Activated T-helper 17 cell treated with anti-CD3 and anti-CD28 coated beads, Interleukin-2, amount 50 U/mL, for 72 hours (primary cell): ENCODE measurements at regions not wholly inside any gene's neighbourhood (a gene's known extent, or its start where the extent isn't known, plus 50 kb on each side); places are given as distances from the start of the nearest gene placed in this dataset.

ENCODE experiments used
- ATAC-seq: fragments of 150-1000 bp; cut with Tn5 transposase; replicated peaks from 2 replicates; pipeline ENCODE4 v1.10.0; 2021; ENCODE audit warnings: mild to moderate bottlenecking, moderate library complexity
- H3K27ac Mint-ChIP-seq: one replicate; pipeline ENCODE4 v1.8.0; 2022; ENCODE audit warnings: mixed read lengths
- H3K27me3 Mint-ChIP-seq: one replicate; pipeline ENCODE4 v1.8.0; 2022; ENCODE audit warnings: mixed read lengths
- H3K36me3 Mint-ChIP-seq: one replicate; pipeline ENCODE4 v1.8.0; 2022; ENCODE audit warnings: low read depth, mild to moderate bottlenecking, mixed read lengths
- H3K4me1 Mint-ChIP-seq: one replicate; pipeline ENCODE4 v1.8.0; 2022; ENCODE audit warnings: mixed read lengths
- H3K4me3 Mint-ChIP-seq: one replicate; pipeline ENCODE4 v1.8.0; 2022; ENCODE audit warnings: mild to moderate bottlenecking, mixed read lengths
- H3K9me3 Mint-ChIP-seq: one replicate; pipeline ENCODE4 v1.8.0; 2022; ENCODE audit warnings: mixed read lengths

DNA sequence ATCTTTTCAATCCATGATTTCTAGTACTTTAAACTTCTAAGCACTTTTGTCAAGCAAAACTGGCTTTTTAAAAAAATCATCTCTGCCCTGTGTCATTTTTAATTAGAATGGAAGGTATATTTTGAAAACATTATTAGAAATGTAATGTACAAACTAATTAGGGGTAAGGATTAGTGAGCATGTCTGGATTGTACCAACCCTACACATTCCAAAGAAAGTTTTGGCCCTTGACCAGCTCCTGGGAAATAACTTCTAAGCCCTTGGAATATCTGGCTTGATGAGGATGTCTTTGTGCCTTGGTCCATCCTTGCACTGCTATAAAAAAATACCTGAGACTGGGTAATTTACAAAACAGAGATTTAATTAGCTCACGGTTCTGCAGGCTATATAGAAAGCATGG lies 876.5 kb downstream of the RAPGEF2 start:
- Mint-ChIP-seq H3K27me3 (no peaks in the 10 kb centered on the region), H3K4me1 (no peaks in the 10 kb centered on the region), H3K9me3 (no peaks in the 10 kb centered on the region), H3K27ac (no peak overlapping the region), H3K4me3 (no peak overlapping the region), H3K36me3 (no peaks in the 10 kb centered on the region)
- ATAC-seq: no peak

DNA sequence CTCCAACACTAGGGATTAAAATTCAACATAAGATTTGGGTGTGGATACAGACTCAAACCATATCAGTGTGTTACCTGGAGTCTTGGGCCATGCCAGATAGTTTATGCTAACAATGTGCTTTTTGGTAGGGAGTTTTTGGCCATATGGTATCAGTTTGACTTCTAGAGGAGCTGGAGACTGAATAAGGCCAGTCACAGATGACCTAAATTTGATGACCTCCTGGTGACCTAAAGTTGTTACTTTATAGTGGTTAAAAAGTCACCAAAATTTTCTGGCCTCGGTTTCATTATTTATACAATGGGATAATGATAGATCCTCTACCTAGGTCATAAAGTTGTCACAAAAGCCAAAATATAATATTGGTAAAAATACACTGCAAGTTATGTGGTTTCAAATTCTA lies 877.1 kb downstream of the RAPGEF2 start:
- Mint-ChIP-seq H3K4me3 (no peak overlapping the region), H3K4me1 (no peaks in the 10 kb centered on the region), H3K27ac (no peak overlapping the region), H3K9me3 (no peaks in the 10 kb centered on the region), H3K27me3 (no peaks in the 10 kb centered on the region), H3K36me3 (no peaks in the 10 kb centered on the region)
- ATAC-seq: no peak

DNA sequence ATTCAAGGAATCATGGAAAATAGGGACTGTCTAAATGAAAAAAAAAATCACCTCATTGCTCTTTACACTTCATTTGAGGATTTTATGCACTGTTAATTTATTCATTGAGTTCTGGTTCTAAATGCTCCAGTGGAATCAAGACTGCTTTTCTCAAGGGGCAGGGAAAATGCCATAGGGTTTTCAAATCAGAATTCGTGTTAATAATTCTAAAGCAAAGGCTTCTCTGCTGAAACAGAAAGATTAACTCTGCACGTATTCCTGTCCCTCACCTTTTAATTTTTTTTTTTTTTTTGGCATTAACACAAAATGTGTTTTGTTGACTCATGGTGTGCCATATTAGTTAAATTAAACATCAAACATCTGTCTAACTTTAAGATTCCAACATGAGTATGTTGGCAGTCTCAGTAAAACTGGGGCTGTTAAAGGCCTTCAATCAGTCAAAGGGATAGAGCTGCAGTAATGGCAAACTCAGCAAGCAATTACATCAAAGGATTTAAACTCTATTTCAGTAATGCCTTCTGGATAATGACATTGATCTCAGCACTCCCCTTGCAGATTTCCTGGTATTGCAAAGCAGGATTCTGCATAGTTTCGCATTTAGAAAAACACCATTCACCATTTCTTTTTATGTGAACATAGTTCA lies 878.1 kb downstream of the RAPGEF2 start:
- no peak for ATAC-seq
- no peak overlapping the region for H3K4me3 Mint-ChIP-seq
- H3K27me3 Mint-ChIP-seq: no peaks in the 10 kb centered on the region
- no peaks in the 10 kb centered on the region for H3K36me3 Mint-ChIP-seq
- H3K4me1 Mint-ChIP-seq: no peaks in the 10 kb centered on the region
- H3K27ac Mint-ChIP-seq: no peak overlapping the region
- H3K9me3 Mint-ChIP-seq: no peaks in the 10 kb centered on the region

GRCh38 chr4:159981469-159981856 lies 878.6 kb downstream of the RAPGEF2 start:
- no peak for ATAC-seq
- Mint-ChIP-seq H3K27ac (no peak overlapping the region), H3K4me3 (no peak overlapping the region), H3K9me3 (no peaks in the 10 kb centered on the region), H3K4me1 (no peaks in the 10 kb centered on the region), H3K27me3 (no peaks in the 10 kb centered on the region), H3K36me3 (no peaks in the 10 kb centered on the region)

DNA sequence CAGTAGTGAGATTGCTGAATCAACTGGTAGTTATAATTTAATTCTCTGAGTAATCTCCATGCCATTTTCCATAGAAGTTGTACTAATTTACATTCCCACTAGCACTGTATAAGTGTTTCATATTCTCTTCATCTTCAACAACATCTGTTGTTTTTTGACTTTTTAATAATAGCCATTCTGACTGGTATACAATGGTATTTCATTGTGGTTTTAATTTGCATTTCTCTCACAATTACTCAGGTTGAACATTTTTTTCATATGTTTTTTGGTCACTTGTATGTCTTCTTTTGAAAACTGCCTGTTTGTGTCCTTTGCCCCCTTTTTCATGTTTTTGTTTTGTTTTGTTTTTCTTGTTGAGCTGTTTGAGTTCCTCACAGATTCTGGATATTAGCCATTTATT lies 880.2 kb downstream of the RAPGEF2 start:
- Mint-ChIP-seq H3K27ac (no peak overlapping the region), H3K9me3 (no peaks in the 10 kb centered on the region), H3K36me3 (no peaks in the 10 kb centered on the region), H3K4me3 (no peak overlapping the region), H3K27me3 (no peaks in the 10 kb centered on the region), H3K4me1 (no peaks in the 10 kb centered on the region)
- no peak for ATAC-seq

GRCh38 chr4:160009656-160010493 lies 907.0 kb downstream of the RAPGEF2 start:
- Mint-ChIP-seq H3K36me3 (no peaks in the 10 kb centered on the region), H3K27me3 (no peaks in the 10 kb centered on the region), H3K27ac (no peak overlapping the region), H3K4me1 (no peaks in the 10 kb centered on the region), H3K4me3 (no peak overlapping the region), H3K9me3 (peaks cover 4% of the 10 kb centered on the region)
- no peak for ATAC-seq

- H3K27me3 Mint-ChIP-seq: no peaks in the 10 kb centered on the region
- H3K4me1 Mint-ChIP-seq: no peaks in the 10 kb centered on the region
- peaks cover 33% of the 10 kb centered on the region for H3K9me3 Mint-ChIP-seq
- ATAC-seq: no peak
- H3K36me3 Mint-ChIP-seq: no peaks in the 10 kb centered on the region
- H3K27ac Mint-ChIP-seq: no peak overlapping the region
- H3K4me3 Mint-ChIP-seq: no peak overlapping the region
Measured at GRCh38 chr4:160019936-160020335, 917.1 kb downstream of the RAPGEF2 start.

DNA sequence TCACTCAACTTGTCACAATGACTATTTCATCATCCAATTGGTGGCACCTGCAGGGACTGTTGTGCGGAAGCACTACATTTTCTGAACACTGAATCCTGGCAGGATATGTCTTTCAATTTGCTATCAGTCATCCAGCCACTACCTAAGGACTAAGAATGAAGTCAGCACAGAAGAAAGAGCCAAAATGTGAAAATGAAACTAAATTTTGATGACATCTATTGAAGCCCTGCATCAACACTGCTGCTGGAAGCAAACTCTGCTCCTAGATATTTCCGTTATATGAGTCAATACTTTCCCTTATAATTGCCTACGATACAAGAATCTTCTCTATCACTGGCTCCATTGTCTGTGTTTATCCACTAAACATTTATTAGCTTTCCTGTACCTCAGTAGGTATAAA lies 917.9 kb downstream of the RAPGEF2 start:
- H3K4me3 Mint-ChIP-seq: no peak overlapping the region
- ATAC-seq: no peak
- H3K27me3 Mint-ChIP-seq: no peaks in the 10 kb centered on the region

DNA sequence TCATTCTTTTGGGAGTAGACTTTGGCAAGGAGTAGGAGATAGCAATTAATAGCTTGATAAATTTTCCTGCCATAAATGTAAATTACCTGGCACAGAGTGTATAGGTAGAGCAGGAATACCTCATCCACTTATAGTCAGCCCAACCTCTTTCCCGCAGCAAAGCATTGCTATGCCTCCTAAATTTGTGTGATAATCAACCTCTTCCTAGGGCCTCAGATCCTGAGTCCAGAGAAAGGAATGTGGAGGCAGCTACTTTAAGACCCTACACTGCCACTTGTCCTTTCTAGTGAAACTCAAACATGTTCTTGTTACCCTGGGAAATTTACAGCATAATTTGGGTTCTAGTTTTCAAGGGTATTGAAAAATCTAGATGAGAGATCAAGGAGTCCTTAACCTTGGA lies 919.0 kb downstream of the RAPGEF2 start:
- Mint-ChIP-seq H3K4me3 (no peak overlapping the region), H3K27me3 (no peaks in the 10 kb centered on the region), H3K9me3 (peaks cover 27% of the 10 kb centered on the region), H3K36me3 (no peaks in the 10 kb centered on the region), H3K27ac (no peak overlapping the region), H3K4me1 (no peaks in the 10 kb centered on the region)
- ATAC-seq: no peak

More for the DNA sequence above, 917.9 kb downstream of the RAPGEF2 start:
- Mint-ChIP-seq H3K36me3 (no peaks in the 10 kb centered on the region), H3K9me3 (peaks cover 34% of the 10 kb centered on the region), H3K4me1 (no peaks in the 10 kb centered on the region), H3K27ac (no peak overlapping the region)

- no peak overlapping the region for H3K27ac Mint-ChIP-seq
- H3K36me3 Mint-ChIP-seq: no peaks in the 10 kb centered on the region
- ATAC-seq: no peak
- peaks cover 7% of the 10 kb centered on the region for H3K9me3 Mint-ChIP-seq
- H3K27me3 Mint-ChIP-seq: no peaks in the 10 kb centered on the region
- no peaks in the 10 kb centered on the region for H3K4me1 Mint-ChIP-seq
- H3K4me3 Mint-ChIP-seq: no peak overlapping the region
Measured at GRCh38 chr4:160026721-160027120, 923.8 kb downstream of the RAPGEF2 start.

DNA sequence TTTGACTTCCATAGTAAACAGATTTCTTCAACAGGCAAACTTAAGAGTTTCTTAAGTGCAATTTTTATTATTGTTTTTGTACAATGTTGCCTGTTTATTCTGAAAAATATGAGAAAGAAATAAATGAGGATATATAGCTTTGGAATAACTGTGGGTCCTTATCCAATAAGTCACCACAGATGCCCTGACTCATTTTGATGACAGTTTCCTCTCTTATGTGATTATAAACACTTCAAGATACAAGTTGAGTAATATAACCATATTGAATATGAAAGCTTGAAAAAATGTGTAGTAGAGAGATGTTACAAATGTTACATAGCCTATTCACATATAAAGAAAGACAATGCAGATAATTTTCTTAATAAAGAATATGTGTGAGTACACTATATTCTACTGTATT lies 931.6 kb downstream of the RAPGEF2 start:
- H3K4me1 Mint-ChIP-seq: no peaks in the 10 kb centered on the region
- no peak overlapping the region for H3K4me3 Mint-ChIP-seq
- no peak for ATAC-seq
- no peaks in the 10 kb centered on the region for H3K36me3 Mint-ChIP-seq
- H3K27ac Mint-ChIP-seq: no peak overlapping the region
- H3K9me3 Mint-ChIP-seq: no peaks in the 10 kb centered on the region
- no peaks in the 10 kb centered on the region for H3K27me3 Mint-ChIP-seq

- Mint-ChIP-seq H3K4me3 (no peak overlapping the region), H3K36me3 (no peaks in the 10 kb centered on the region), H3K27me3 (no peaks in the 10 kb centered on the region), H3K9me3 (peaks cover 6% of the 10 kb centered on the region), H3K4me1 (no peaks in the 10 kb centered on the region), H3K27ac (no peak overlapping the region)
- ATAC-seq: no peak
Measured at GRCh38 chr4:160038615-160039014, 935.7 kb downstream of the RAPGEF2 start.

GRCh38 chr4:160044693-160045092 lies 941.8 kb downstream of the RAPGEF2 start:
- no peaks in the 10 kb centered on the region for H3K36me3 Mint-ChIP-seq
- no peaks in the 10 kb centered on the region for H3K27me3 Mint-ChIP-seq
- H3K4me1 Mint-ChIP-seq: no peaks in the 10 kb centered on the region
- peaks cover 10% of the 10 kb centered on the region for H3K9me3 Mint-ChIP-seq
- no peak overlapping the region for H3K4me3 Mint-ChIP-seq
- H3K27ac Mint-ChIP-seq: no peak overlapping the region
- no peak for ATAC-seq

GRCh38 chr4:160082432-160083207 lies 979.7 kb downstream of the RAPGEF2 start:
- no peaks in the 10 kb centered on the region for H3K36me3 Mint-ChIP-seq
- H3K27ac Mint-ChIP-seq: no peak overlapping the region
- peaks cover 27% of the 10 kb centered on the region for H3K9me3 Mint-ChIP-seq
- no peak for ATAC-seq
- H3K4me3 Mint-ChIP-seq: no peak overlapping the region
- no peaks in the 10 kb centered on the region for H3K4me1 Mint-ChIP-seq
- no peaks in the 10 kb centered on the region for H3K27me3 Mint-ChIP-seq

- H3K27me3 Mint-ChIP-seq: no peaks in the 10 kb centered on the region
- peaks cover 26% of the 10 kb centered on the region for H3K9me3 Mint-ChIP-seq
- no peak overlapping the region for H3K27ac Mint-ChIP-seq
- H3K4me1 Mint-ChIP-seq: no peaks in the 10 kb centered on the region
- H3K4me3 Mint-ChIP-seq: no peak overlapping the region
- H3K36me3 Mint-ChIP-seq: no peaks in the 10 kb centered on the region
- no peak for ATAC-seq
Measured at GRCh38 chr4:160091631-160092030, 988.8 kb downstream of the RAPGEF2 start.
